ENCODE measurements at regions not wholly inside any gene's neighbourhood (a gene's known extent, or its start where the extent isn't known, plus 50 kb on each side); places are given as distances from the start of the nearest gene placed in this dataset.
A peak's percentile ranks its signal among the peaks of the same experiment; 100 is the strongest.

GRCh38 chr2:41856946-41857345 is 190.9 kb upstream of the PKDCC start:
- POLR2A ChIA-PET: no interaction called here

GRCh38 chr2:41859615-41860514 is 188.0 kb upstream of the PKDCC start:
- peaks cover 50% of the 10 kb centered on the region for H3K4me1 ChIP-seq
- H3K36me3 Mint-ChIP-seq (ENCODE audit: insufficient read depth, unreplicated experiment): peaks cover 10% of the 10 kb centered on the region
- H3K27ac Mint-ChIP-seq (ENCODE audit: unreplicated experiment): peak overlapping the region; percentile 98
- no peak overlapping the region for H3K4me3 ChIP-seq (ENCODE audit: low read depth, low read length)
- no peaks in the 10 kb centered on the region for H3K36me3 ChIP-seq (ENCODE audit: control insufficient read depth, insufficient read depth, low read length)
- BruUV-seq (replicated peaks): TSS peak; percentile 27
- no peaks in the 10 kb centered on the region for H3K27me3 ChIP-seq (replicated peaks; ENCODE audit: control insufficient read depth, insufficient read depth, low read length)
- peaks cover 2% of the 10 kb centered on the region; the same call in 1 of the 2 replicates for H3K9me3 ChIP-seq
- H3K27me3 Mint-ChIP-seq (ENCODE audit: insufficient read depth, unreplicated experiment): no peaks in the 10 kb centered on the region
- TF ChIP-seq, protein P1, sequence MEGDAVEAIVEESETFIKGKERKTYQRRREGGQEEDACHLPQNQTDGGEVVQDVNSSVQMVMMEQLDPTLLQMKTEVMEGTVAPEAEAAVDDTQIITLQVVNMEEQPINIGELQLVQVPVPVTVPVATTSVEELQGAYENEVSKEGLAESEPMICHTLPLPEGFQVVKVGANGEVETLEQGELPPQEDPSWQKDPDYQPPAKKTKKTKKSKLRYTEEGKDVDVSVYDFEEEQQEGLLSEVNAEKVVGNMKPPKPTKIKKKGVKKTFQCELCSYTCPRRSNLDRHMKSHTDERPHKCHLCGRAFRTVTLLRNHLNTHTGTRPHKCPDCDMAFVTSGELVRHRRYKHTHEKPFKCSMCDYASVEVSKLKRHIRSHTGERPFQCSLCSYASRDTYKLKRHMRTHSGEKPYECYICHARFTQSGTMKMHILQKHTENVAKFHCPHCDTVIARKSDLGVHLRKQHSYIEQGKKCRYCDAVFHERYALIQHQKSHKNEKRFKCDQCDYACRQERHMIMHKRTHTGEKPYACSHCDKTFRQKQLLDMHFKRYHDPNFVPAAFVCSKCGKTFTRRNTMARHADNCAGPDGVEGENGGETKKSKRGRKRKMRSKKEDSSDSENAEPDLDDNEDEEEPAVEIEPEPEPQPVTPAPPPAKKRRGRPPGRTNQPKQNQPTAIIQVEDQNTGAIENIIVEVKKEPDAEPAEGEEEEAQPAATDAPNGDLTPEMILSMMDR (IDR thresholded peaks at IDR 0.05; ENCODE audit: insufficient read depth in 1 of 2, low read depth in 1 of 2, low read length in 1 of 2, severe bottlenecking in 1 of 2, unreplicated experiment in 1 of 2): no peak
- ChIA-PET POLR2A (interaction anchor here (0.9 to 1.4 kb wide), 3 partner anchors 12 to 282 kb away, joined by 3 to 6 read pairs (median 3); no protein-coding TSS in a partner anchor), CTCF (interaction anchor here (1.1 to 1.8 kb wide), 2 partner anchors 10 to 227 kb away, joined by 5 to 9 read pairs; no protein-coding TSS in a partner anchor)
- peaks cover 28% of the 10 kb centered on the region for H3K4me1 Mint-ChIP-seq (ENCODE audit: low read depth, unreplicated experiment)
- H3K4me3 Mint-ChIP-seq (ENCODE audit: unreplicated experiment): peak overlapping the region; percentile 74
- intact Hi-C loops (cut with micrococcal nuclease; ENCODE audit: unreplicated experiment): loop anchor here (1.0 kb wide), 3 partner anchors 12 to 204 kb away; no protein-coding TSS in a partner anchor
- no peaks in the 10 kb centered on the region for H3K9me3 Mint-ChIP-seq (ENCODE audit: unreplicated experiment)
- DNase-seq: peak; percentile 65 to 75

More at GRCh38 chr2:41856946-41857345, 190.9 kb upstream of the PKDCC start:
- CTCF ChIA-PET: no interaction called here
- H3K27ac Mint-ChIP-seq (ENCODE audit: unreplicated experiment): no peak overlapping the region
- no peaks in the 10 kb centered on the region for H3K27me3 ChIP-seq (replicated peaks; ENCODE audit: control insufficient read depth, insufficient read depth, low read length)
- H3K4me3 Mint-ChIP-seq (ENCODE audit: unreplicated experiment): no peak overlapping the region
- H3K4me1 ChIP-seq: peaks cover 46% of the 10 kb centered on the region
- intact Hi-C loops (cut with micrococcal nuclease; ENCODE audit: unreplicated experiment): no loop called here
- H3K4me3 ChIP-seq (ENCODE audit: low read depth, low read length): no peak overlapping the region
- H3K4me1 Mint-ChIP-seq (ENCODE audit: low read depth, unreplicated experiment): peaks cover 13% of the 10 kb centered on the region
- no TSS peak for BruUV-seq (replicated peaks)
- DNase-seq: no peak
- peaks cover 2% of the 10 kb centered on the region; the same call in 1 of the 2 replicates for H3K9me3 ChIP-seq
- H3K27me3 Mint-ChIP-seq (ENCODE audit: insufficient read depth, unreplicated experiment): no peaks in the 10 kb centered on the region
- no peaks in the 10 kb centered on the region for H3K9me3 Mint-ChIP-seq (ENCODE audit: unreplicated experiment)
- H3K36me3 Mint-ChIP-seq (ENCODE audit: insufficient read depth, unreplicated experiment): peaks cover 10% of the 10 kb centered on the region
- no peaks in the 10 kb centered on the region for H3K36me3 ChIP-seq (ENCODE audit: control insufficient read depth, insufficient read depth, low read length)
- TF ChIP-seq, protein P1 (IDR thresholded peaks at IDR 0.05; ENCODE audit: insufficient read depth in 1 of 2, low read depth in 1 of 2, low read length in 1 of 2, severe bottlenecking in 1 of 2, unreplicated experiment in 1 of 2): no peak

GRCh38 chr2:41863062-41863461 is 184.8 kb upstream of the PKDCC start:
- ChIA-PET POLR2A (no interaction called here), CTCF (interaction anchor here (1.3 kb wide), 1 partner anchor 9 kb away, joined by 4 read pairs; no protein-coding TSS in a partner anchor)
- Histone ChIP-seq H3K9me3 (peaks cover 2% of the 10 kb centered on the region; the same call in 1 of the 2 replicates), H3K27me3 (replicated peaks; ENCODE audit: control insufficient read depth, insufficient read depth, low read length) (no peaks in the 10 kb centered on the region), H3K4me3 (ENCODE audit: low read depth, low read length) (no peak overlapping the region), H3K4me1 (peaks cover 82% of the 10 kb centered on the region), H3K36me3 (ENCODE audit: control insufficient read depth, insufficient read depth, low read length) (no peaks in the 10 kb centered on the region)
- TF ChIP-seq, protein P1 (IDR thresholded peaks at IDR 0.05; ENCODE audit: insufficient read depth in 1 of 2, low read depth in 1 of 2, low read length in 1 of 2, severe bottlenecking in 1 of 2, unreplicated experiment in 1 of 2): no peak
- Mint-ChIP-seq H3K36me3 (ENCODE audit: insufficient read depth, unreplicated experiment) (peaks cover 19% of the 10 kb centered on the region), H3K4me1 (ENCODE audit: low read depth, unreplicated experiment) (peaks cover 59% of the 10 kb centered on the region), H3K27me3 (ENCODE audit: insufficient read depth, unreplicated experiment) (no peaks in the 10 kb centered on the region), H3K4me3 (ENCODE audit: unreplicated experiment) (no peak overlapping the region), H3K27ac (ENCODE audit: unreplicated experiment) (peak overlapping the region; percentile 59), H3K9me3 (ENCODE audit: unreplicated experiment) (no peaks in the 10 kb centered on the region)
- no peak for DNase-seq
- intact Hi-C loops (cut with micrococcal nuclease; ENCODE audit: unreplicated experiment): no loop called here
- BruUV-seq (replicated peaks): no TSS peak
